Activated naive CD4-positive, alpha-beta T cell treated with anti-CD3 and anti-CD28 coated beads, Interleukin-2, amount 50 U/mL, for 72 hours (primary cell): ENCODE measurements at regions not wholly inside any gene's neighbourhood (a gene's known extent, or its start where the extent isn't known, plus 50 kb on each side); places are given as distances from the start of the nearest gene placed in this dataset.

ENCODE experiments used
- ATAC-seq, 2 donors: fragments of 150-1000 bp; cut with Tn5 transposase; 2 replicates each; pipeline ENCODE4 v1.10.0; 2021; ENCODE audit warnings: mild to moderate bottlenecking in 2 of 2, moderate library complexity in 2 of 2
- DNase-seq, 2 donors: peaks; one replicate each; pipeline ENCODE4 v3.0.0; 2021 to 2022; ENCODE audit warnings: low spot score in 2 of 2
- H3K27ac Mint-ChIP-seq, 2 donors: one replicate each; pipeline ENCODE4 v1.8.0; 2022; ENCODE audit warnings: mild to moderate bottlenecking in 2 of 2, mixed read lengths in 2 of 2
- H3K36me3 Mint-ChIP-seq, 2 donors: one replicate each; pipeline ENCODE4 v1.8.0; 2022; ENCODE audit warnings: mixed read lengths in 2 of 2
- H3K9me3 Mint-ChIP-seq, 2 donors: one replicate each; pipeline ENCODE4 v1.8.0; 2022; ENCODE audit warnings: mixed read lengths in 2 of 2

- DNase-seq (no peak), ATAC-seq (no peak)
- no peak overlapping the region for H3K27ac Mint-ChIP-seq
- no peaks in the 10 kb centered on the region for H3K36me3 Mint-ChIP-seq
- H3K9me3 Mint-ChIP-seq, result no peaks in the 10 kb centered on the region
These were observed 116.5 kb upstream of the TNS3 start for GRCh38 chr7:47698386-47698785.

GRCh38 chr7:47697543-47697942 is 115.6 kb upstream of the TNS3 start:
- no peaks in the 10 kb centered on the region for H3K36me3 Mint-ChIP-seq
- no peak for DNase-seq
- ATAC-seq, result no peak
- H3K27ac Mint-ChIP-seq, result no peak overlapping the region
- no peaks in the 10 kb centered on the region for H3K9me3 Mint-ChIP-seq

GRCh38 chr7:47696152-47696710 is 114.3 kb upstream of the TNS3 start:
- Mint-ChIP-seq H3K9me3 (no peaks in the 10 kb centered on the region), H3K36me3 (no peaks in the 10 kb centered on the region), H3K27ac (no peak overlapping the region)
- ATAC-seq, result no peak
- no peak for DNase-seq

- no peak for DNase-seq
- ATAC-seq, result no peak
- no peak overlapping the region for H3K27ac Mint-ChIP-seq
- no peaks in the 10 kb centered on the region for H3K36me3 Mint-ChIP-seq
- no peaks in the 10 kb centered on the region for H3K9me3 Mint-ChIP-seq
These were observed 111.3 kb upstream of the TNS3 start for GRCh38 chr7:47693216-47693615.

- ATAC-seq (no peak), DNase-seq (no peak)
- Mint-ChIP-seq H3K36me3 (no peaks in the 10 kb centered on the region), H3K9me3 (no peaks in the 10 kb centered on the region), H3K27ac (no peak overlapping the region)
These were observed 110.1 kb upstream of the TNS3 start for GRCh38 chr7:47691988-47692387.

GRCh38 chr7:47690902-47691558 is 109.1 kb upstream of the TNS3 start:
- DNase-seq, result no peak
- H3K36me3 Mint-ChIP-seq, result no peaks in the 10 kb centered on the region
- H3K27ac Mint-ChIP-seq, result no peak overlapping the region
- no peaks in the 10 kb centered on the region for H3K9me3 Mint-ChIP-seq
- no peak for ATAC-seq

GRCh38 chr7:47689558-47689957 is 107.6 kb upstream of the TNS3 start:
- DNase-seq, result no peak
- Mint-ChIP-seq H3K36me3 (no peaks in the 10 kb centered on the region), H3K9me3 (no peaks in the 10 kb centered on the region), H3K27ac (no peak overlapping the region)
- ATAC-seq, result no peak

- H3K9me3 Mint-ChIP-seq, result no peaks in the 10 kb centered on the region
- ATAC-seq, result no peak
These were observed 106.6 kb upstream of the TNS3 start for GRCh38 chr7:47688311-47689100.

GRCh38 chr7:47685712-47686376 is 103.9 kb upstream of the TNS3 start:
- DNase-seq (no peak), ATAC-seq (no peak)
- no peaks in the 10 kb centered on the region for H3K36me3 Mint-ChIP-seq
- no peaks in the 10 kb centered on the region for H3K9me3 Mint-ChIP-seq
- H3K27ac Mint-ChIP-seq, result no peak overlapping the region

More at GRCh38 chr7:47688311-47689100, 106.6 kb upstream of the TNS3 start:
- DNase-seq, result no peak
- no peak overlapping the region for H3K27ac Mint-ChIP-seq
- no peaks in the 10 kb centered on the region for H3K36me3 Mint-ChIP-seq

GRCh38 chr7:47685151-47685550 is 103.2 kb upstream of the TNS3 start:
- no peak for DNase-seq
- Mint-ChIP-seq H3K27ac (no peak overlapping the region), H3K9me3 (no peaks in the 10 kb centered on the region), H3K36me3 (no peaks in the 10 kb centered on the region)
- ATAC-seq, result no peak

GRCh38 chr7:47684728-47685127 is 102.8 kb upstream of the TNS3 start:
- no peaks in the 10 kb centered on the region for H3K9me3 Mint-ChIP-seq
- no peaks in the 10 kb centered on the region for H3K36me3 Mint-ChIP-seq
- H3K27ac Mint-ChIP-seq, result no peak overlapping the region
- DNase-seq, result no peak
- no peak for ATAC-seq

GRCh38 chr7:47683485-47683898 is 101.6 kb upstream of the TNS3 start:
- ATAC-seq, result no peak
- no peaks in the 10 kb centered on the region for H3K9me3 Mint-ChIP-seq
- no peak overlapping the region for H3K27ac Mint-ChIP-seq
- no peaks in the 10 kb centered on the region for H3K36me3 Mint-ChIP-seq
- no peak for DNase-seq

GRCh38 chr7:47682874-47683273 is 101.0 kb upstream of the TNS3 start:
- no peak for ATAC-seq
- Mint-ChIP-seq H3K27ac (no peak overlapping the region), H3K9me3 (no peaks in the 10 kb centered on the region), H3K36me3 (no peaks in the 10 kb centered on the region)
- DNase-seq, result no peak

- Mint-ChIP-seq H3K27ac (no peak overlapping the region), H3K9me3 (no peaks in the 10 kb centered on the region), H3K36me3 (no peaks in the 10 kb centered on the region)
- ATAC-seq, result no peak
- DNase-seq, result no peak
These were observed 99.4 kb upstream of the TNS3 start for GRCh38 chr7:47681249-47681810.

GRCh38 chr7:47678641-47679380 is 96.9 kb upstream of the TNS3 start:
- Mint-ChIP-seq H3K27ac (no peak overlapping the region), H3K36me3 (no peaks in the 10 kb centered on the region), H3K9me3 (no peaks in the 10 kb centered on the region)
- DNase-seq, result no peak
- ATAC-seq, result no peak

GRCh38 chr7:47677664-47678063 is 95.8 kb upstream of the TNS3 start:
- H3K27ac Mint-ChIP-seq, result no peak overlapping the region
- DNase-seq (no peak), ATAC-seq (no peak)
- no peaks in the 10 kb centered on the region for H3K36me3 Mint-ChIP-seq
- H3K9me3 Mint-ChIP-seq, result no peaks in the 10 kb centered on the region
